ENCODE measurements at regions not wholly inside any gene's neighbourhood (a gene's known extent, or its start where the extent isn't known, plus 50 kb on each side); places are given as distances from the start of the nearest gene placed in this dataset.

DNA sequence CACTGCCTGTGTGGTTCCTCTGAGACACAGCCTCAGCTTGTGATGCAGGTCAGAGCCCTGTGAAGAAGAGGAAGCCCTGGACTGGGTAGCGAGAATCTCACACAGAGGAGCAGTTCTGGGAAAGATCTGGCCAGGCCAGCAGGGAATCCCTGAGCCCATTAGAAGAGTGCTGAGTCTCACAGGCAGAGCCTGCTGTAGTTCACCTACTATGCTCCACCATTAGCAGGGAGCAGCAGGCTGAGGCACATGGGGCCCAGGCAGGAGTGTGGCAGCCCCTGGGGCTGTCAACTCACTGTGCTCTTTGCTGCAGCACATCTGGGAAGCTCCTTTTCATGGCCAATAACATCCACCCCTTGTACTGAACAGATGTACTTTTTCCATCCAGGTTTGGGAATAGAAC is 146.8 kb upstream of the B3GAT2 start:
- 71% methylated on average over 1 of the region's 1 CpG for WGBS (ENCODE audit: missing lambda C conversion rate)
- CTCF ChIA-PET, result no interaction called here
- DNase-seq (ENCODE audit: low read depth in 1 of 2, low spot score in 1 of 2), result no peak
- FAIRE-seq, result no peak
- TF ChIP-seq, protein P1, sequence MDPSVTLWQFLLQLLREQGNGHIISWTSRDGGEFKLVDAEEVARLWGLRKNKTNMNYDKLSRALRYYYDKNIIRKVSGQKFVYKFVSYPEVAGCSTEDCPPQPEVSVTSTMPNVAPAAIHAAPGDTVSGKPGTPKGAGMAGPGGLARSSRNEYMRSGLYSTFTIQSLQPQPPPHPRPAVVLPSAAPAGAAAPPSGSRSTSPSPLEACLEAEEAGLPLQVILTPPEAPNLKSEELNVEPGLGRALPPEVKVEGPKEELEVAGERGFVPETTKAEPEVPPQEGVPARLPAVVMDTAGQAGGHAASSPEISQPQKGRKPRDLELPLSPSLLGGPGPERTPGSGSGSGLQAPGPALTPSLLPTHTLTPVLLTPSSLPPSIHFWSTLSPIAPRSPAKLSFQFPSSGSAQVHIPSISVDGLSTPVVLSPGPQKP (IDR thresholded peaks at IDR 0.05; ENCODE audit: low read depth, low read length), result no peak
- TF ChIP-seq MAFK (IDR thresholded peaks at IDR 0.05; ENCODE audit: partially characterized antibody), result no peak
- TF ChIP-seq TP53 (CRISPR knock-in tag; IDR thresholded peaks at IDR 0.05), result no peak
- no peak for TF ChIP-seq RNF2 (IDR thresholded peaks at IDR 0.05; ENCODE audit: borderline replicate concordance, low read depth)
- no peak for TF ChIP-seq EP300 (IDR thresholded peaks at IDR 0.05)
- TF ChIP-seq, protein P2, sequence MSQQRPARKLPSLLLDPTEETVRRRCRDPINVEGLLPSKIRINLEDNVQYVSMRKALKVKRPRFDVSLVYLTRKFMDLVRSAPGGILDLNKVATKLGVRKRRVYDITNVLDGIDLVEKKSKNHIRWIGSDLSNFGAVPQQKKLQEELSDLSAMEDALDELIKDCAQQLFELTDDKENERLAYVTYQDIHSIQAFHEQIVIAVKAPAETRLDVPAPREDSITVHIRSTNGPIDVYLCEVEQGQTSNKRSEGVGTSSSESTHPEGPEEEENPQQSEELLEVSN (IDR thresholded peaks at IDR 0.05; ENCODE audit: borderline replicate concordance, low read depth), result no peak
- no peak for TF ChIP-seq JUN (IDR thresholded peaks at IDR 0.05)
- TF ChIP-seq KDM1A (IDR thresholded peaks at IDR 0.05; ENCODE audit: low read depth), result no peak
- TF ChIP-seq MAZ (IDR thresholded peaks at IDR 0.05; ENCODE audit: borderline replicate concordance, low read depth, low read length), result no peak
- TF ChIP-seq RAD21 (conservative IDR thresholded peaks at IDR 0.05 in 1 of 2, IDR thresholded peaks at IDR 0.05 in 1 of 2), result no peak
- TF ChIP-seq GATA3 (IDR thresholded peaks at IDR 0.05; ENCODE audit: borderline replicate concordance), result no peak
- no peak for TF ChIP-seq TFCP2L1 (CRISPR knock-in tag; IDR thresholded peaks at IDR 0.05)
- TF ChIP-seq CHD4 (IDR thresholded peaks at IDR 0.05; ENCODE audit: borderline replicate concordance), result no peak
- TF ChIP-seq CBX8 (IDR thresholded peaks at IDR 0.05), result no peak
- no peak for TF ChIP-seq PBX3 (IDR thresholded peaks at IDR 0.05)
- Histone ChIP-seq H3K4me3 (no peak overlapping the region), H3K27ac (no peak overlapping the region), H3K9me3 (no peaks in the 10 kb centered on the region), H3K4me2 (no peak overlapping the region), H3K4me1 (no peaks in the 10 kb centered on the region)
- POLR2A ChIA-PET, result no interaction called here
- no peak for ATAC-seq

- no peaks in the 10 kb centered on the region for H3K9me3 ChIP-seq
- H3K4me1 ChIP-seq, result no peaks in the 10 kb centered on the region
- ATAC-seq (no peak), FAIRE-seq (no peak), DNase-seq (ENCODE audit: low read depth in 1 of 2, low spot score in 1 of 2) (no peak)
- CTCF ChIA-PET, result no interaction called here
- whole genome bisulfite sequencing (ENCODE audit: missing lambda C conversion rate), result 81% methylated on average over 3 of the region's 3 CpGs
- no peak overlapping the region for H3K4me2 ChIP-seq
- H3K27ac ChIP-seq, result no peak overlapping the region
- TF ChIP-seq TP53 (CRISPR knock-in tag; IDR thresholded peaks at IDR 0.05) (no peak), NFE2L2 (conservative IDR thresholded peaks at IDR 0.05; ENCODE audit: low read length) (no peak), HOXA7 (CRISPR knock-in tag; IDR thresholded peaks at IDR 0.05) (no peak), PHF8 (IDR thresholded peaks at IDR 0.05; ENCODE audit: borderline replicate concordance, low read depth) (no peak), HOXB5 (CRISPR knock-in tag; IDR thresholded peaks at IDR 0.05) (no peak), EHF (CRISPR knock-in tag; IDR thresholded peaks at IDR 0.05) (no peak), HEYL (CRISPR knock-in tag; IDR thresholded peaks at IDR 0.05) (no peak), CHD4 (IDR thresholded peaks at IDR 0.05; ENCODE audit: borderline replicate concordance) (no peak), RAD21 (conservative IDR thresholded peaks at IDR 0.05 in 1 of 2, IDR thresholded peaks at IDR 0.05 in 1 of 2) (no peak), ZSCAN20 (CRISPR knock-in tag; IDR thresholded peaks at IDR 0.05) (no peak), HES2 (IDR thresholded peaks at IDR 0.05) (no peak), GATA3 (IDR thresholded peaks at IDR 0.05; ENCODE audit: borderline replicate concordance) (no peak), FOXS1 (CRISPR knock-in tag; IDR thresholded peaks at IDR 0.05) (no peak), ZNF302 (CRISPR knock-in tag; IDR thresholded peaks at IDR 0.05) (no peak), MYC (IDR thresholded peaks at IDR 0.05; ENCODE audit: borderline replicate concordance, low read length) (no peak), HDAC2 (IDR thresholded peaks at IDR 0.05) (no peak), EP300 (IDR thresholded peaks at IDR 0.05) (no peak), CHD2 (IDR thresholded peaks at IDR 0.05; ENCODE audit: low read length, partially characterized antibody) (no peak), NPAS2 (CRISPR knock-in tag; IDR thresholded peaks at IDR 0.05; ENCODE audit: borderline replicate concordance) (no peak)
- no peak overlapping the region for H3K4me3 ChIP-seq
- POLR2A ChIA-PET, result no interaction called here
Measured at GRCh38 chr6:71106276-71106675, 149.4 kb upstream of the B3GAT2 start.
